ENCODE measurements at regions not wholly inside any gene's neighbourhood (a gene's known extent, or its start where the extent isn't known, plus 50 kb on each side); places are given as distances from the start of the nearest gene placed in this dataset.
"Not testable (repeated sequence)": the region's sequence is repeated elsewhere in the genome, so short reads cannot be mapped to it uniquely, and the experiment has no call there.

- no peak for ATAC-seq
Observed at GRCh38 chr11:16528639-16529038, 172.3 kb upstream of the SOX6 start.

GRCh38 chr11:16527525-16528246 is 171.3 kb upstream of the SOX6 start:
- ATAC-seq: no peak

GRCh38 chr11:16526947-16527346 is 170.6 kb upstream of the SOX6 start:
- no peak for ATAC-seq

- ATAC-seq: not testable (repeated sequence)
Observed at GRCh38 chr11:16520713-16521112, 164.4 kb upstream of the SOX6 start.

GRCh38 chr11:16512899-16513241 is 156.5 kb upstream of the SOX6 start:
- ATAC-seq: no peak

GRCh38 chr11:16512198-16512898 is 156.0 kb upstream of the SOX6 start:
- ATAC-seq: no peak

GRCh38 chr11:16511116-16512114 is 155.1 kb upstream of the SOX6 start:
- no peak for ATAC-seq

GRCh38 chr11:16505481-16505880 is 149.1 kb upstream of the SOX6 start:
- no peak for ATAC-seq

- not testable (repeated sequence) for ATAC-seq
Observed at GRCh38 chr11:16503891-16504290, 147.5 kb upstream of the SOX6 start.

GRCh38 chr11:16494918-16495691 is 138.8 kb upstream of the SOX6 start:
- no peak for ATAC-seq

- no peak for ATAC-seq
Observed at GRCh38 chr11:16484434-16484833, 128.1 kb upstream of the SOX6 start.

GRCh38 chr11:16474659-16475058 is 118.3 kb upstream of the SOX6 start:
- ATAC-seq: no peak

GRCh38 chr11:16469968-16470367 is 113.6 kb upstream of the SOX6 start:
- ATAC-seq: no peak

GRCh38 chr11:16468735-16469453 is 112.5 kb upstream of the SOX6 start:
- no peak for ATAC-seq

GRCh38 chr11:16460508-16460907 is 104.2 kb upstream of the SOX6 start:
- no peak for ATAC-seq

GRCh38 chr11:16456366-16456765 is 100.0 kb upstream of the SOX6 start:
- no peak for ATAC-seq

- no peak for ATAC-seq
Observed at GRCh38 chr11:16454289-16454863, 98.0 kb upstream of the SOX6 start.

GRCh38 chr11:16448123-16448717 is 91.9 kb upstream of the SOX6 start:
- ATAC-seq: no peak

- no peak for ATAC-seq
Observed at GRCh38 chr11:16441461-16441860, 85.1 kb upstream of the SOX6 start.

GRCh38 chr11:16440136-16440535 is 83.8 kb upstream of the SOX6 start:
- no peak for ATAC-seq

- ATAC-seq: no peak
Observed at GRCh38 chr11:16434036-16434435, 77.7 kb upstream of the SOX6 start.
